HCT116 (cell line): ENCODE measurements at regions not wholly inside any gene's neighbourhood (a gene's known extent, or its start where the extent isn't known, plus 50 kb on each side); places are given as distances from the start of the nearest gene placed in this dataset.

Source experiments
- ATAC-seq: fragments of 200-7000 bp; cut with Tn5 transposase; 2 replicates; pipeline ENCODE4 v1.9.1; 2020; ENCODE audit warnings: mild to moderate bottlenecking, moderate library complexity
- BruUV-seq: library from RNA; stranded (reverse); fragments of 400-500 nt; replicated peaks from 2 replicates; lab custom pipeline; 2021; lab: Mats Ljungman, UMichigan
- CTCF ChIA-PET: fragments of 300-600 bp; sonication (Branson Sonifier 250); formaldehyde crosslinking; loops from one replicate; lab custom pipeline; 2021; ENCODE audit warnings: antibody characterized with exemption; lab: Charles Lee
- POLR2A ChIA-PET: fragments of 300-600, 350-600 bp; sonication (Branson Sonifier 250); formaldehyde crosslinking; loops from one replicate; lab custom pipeline; 2021; ENCODE audit warnings: antibody characterized with exemption; lab: Charles Lee
- RAD21 ChIA-PET, 2 experiments: fragments of 300-600 bp; sonication (Branson Sonifier 250); formaldehyde crosslinking; loops; one replicate each; lab custom pipeline; 2023; ENCODE audit warnings: low total read pairs in 2 of 2; ENCODE audit not compliant: uncharacterized antibody in 2 of 2, unreplicated experiment in 2 of 2, low non-redundant PET in 1 of 2; lab: Charles Lee
- DNase-seq: peaks from one replicate; pipeline ENCODE4 v3.0.0-alpha.2; 2010; ENCODE audit warnings: low read depth, low spot score
- H2AFZ ChIP-seq: fragments of 200-600 bp; shearing (Covaris generic), sonication (generic); 2 replicates; pipeline ENCODE4 v1.6.1; 2017; ENCODE audit warnings: low read depth, mixed run types, mixed read lengths, antibody characterized with exemption, low read length; ENCODE audit not compliant: poor library complexity, severe bottlenecking
- H3K27ac ChIP-seq: 2 replicates; pipeline ENCODE4 v1.5.1; 2012; ENCODE audit warnings: low read depth, low read length
- H3K27me3 ChIP-seq: fragments of 200-600 bp; sonication (generic); 2 replicates; pipeline ENCODE4 v1.6.1; 2016; ENCODE audit warnings: mixed run types, low read length, mixed read lengths; ENCODE audit not compliant: insufficient read depth
- H3K36me3 ChIP-seq, 2 experiments: fragments of 200-500 bp in 1 of 2; fragments of 200-600 bp in 1 of 2; sonication (Bioruptor generic) in 1 of 2; sonication (generic) in 1 of 2; 2 replicates each; pipeline versions ENCODE4 v1.5.1 to v1.6.1; 2014 to 2016; ENCODE audit warnings: low read length in 2 of 2, inconsistent platforms in 1 of 2, mixed read lengths in 1 of 2, mixed run types in 1 of 2; ENCODE audit not compliant: insufficient read depth in 2 of 2, control insufficient read depth in 1 of 2
- H3K4me1 ChIP-seq, 2 experiments: fragments of 200-600 bp in 1 of 2; sonication (generic) in 1 of 2; 2 replicates each; pipeline versions ENCODE4 v1.5.1 to v1.6.1; 2012 to 2017; ENCODE audit warnings: low read length in 2 of 2, inconsistent platforms in 1 of 2, mild to moderate bottlenecking in 1 of 2, mixed read lengths in 1 of 2, mixed run types in 1 of 2, moderate library complexity in 1 of 2; ENCODE audit not compliant: insufficient read depth in 2 of 2, control insufficient read depth in 1 of 2
- H3K4me2 ChIP-seq: fragments of 200-600 bp; sonication (generic); 2 replicates; pipeline ENCODE4 v1.6.1; 2017; ENCODE audit warnings: mixed run types, low read length, mixed read lengths
- H3K4me3 ChIP-seq, 2 experiments: fragments of 200-600 bp in 1 of 2; sonication (generic) in 1 of 2; replicated peaks in 1 of 2; 2 replicates each; pipeline ENCODE4 v1.5.1; 2011 to 2016; ENCODE audit warnings: low read length in 2 of 2, control low read depth in 1 of 2, low read depth in 1 of 2, mild to moderate bottlenecking in 1 of 2, mixed read lengths in 1 of 2, mixed run types in 1 of 2
- H3K79me2 ChIP-seq: fragments of 200-600 bp; sonication (generic); 2 replicates; pipeline ENCODE4 v1.6.1; 2017; ENCODE audit warnings: mild to moderate bottlenecking, mixed run types, low read length, moderate library complexity, mixed read lengths; ENCODE audit not compliant: insufficient read depth
- H3K9ac ChIP-seq: fragments of 200-600 bp; sonication (generic); 2 replicates; pipeline ENCODE4 v1.6.1; 2016; ENCODE audit warnings: low read length, mixed read lengths
- H3K9me2 ChIP-seq: fragments of 200-600 bp; sonication (generic), shearing (Covaris generic); 2 replicates; pipeline ENCODE4 v1.6.1; 2017; ENCODE audit warnings: mixed run types, mild to moderate bottlenecking, moderate library complexity; ENCODE audit not compliant: insufficient read depth
- H3K9me3 ChIP-seq, 2 experiments: fragments of 200-500 bp in 1 of 2; fragments of 200-600 bp in 1 of 2; sonication (Bioruptor generic) in 1 of 2; sonication (generic) in 1 of 2; 2 replicates each; pipeline ENCODE4 v1.6.1; 2014 to 2017; ENCODE audit warnings: low read length in 2 of 2, mixed read lengths in 2 of 2, inconsistent platforms in 1 of 2, low read depth in 1 of 2, mild to moderate bottlenecking in 1 of 2, mixed run types in 1 of 2, moderate library complexity in 1 of 2; ENCODE audit not compliant: control insufficient read depth in 1 of 2, insufficient read depth in 1 of 2
- H4K20me1 ChIP-seq: fragments of 200-600 bp; sonication (generic), shearing (Covaris generic); 2 replicates; pipeline ENCODE4 v1.6.1; 2017; ENCODE audit warnings: mixed run types, mild to moderate bottlenecking, moderate library complexity; ENCODE audit not compliant: insufficient read depth
- ATF3 ChIP-seq: IDR thresholded peaks from 2 replicates; pipeline ENCODE4 v1.6.1; 2012
- CBX3 ChIP-seq: IDR thresholded peaks from 2 replicates; pipeline ENCODE4 v1.6.1; 2012; ENCODE audit warnings: low read depth
- CTCF ChIP-seq, 3 experiments: fragments of 200-600 bp in 1 of 3; sonication (generic) in 1 of 3; IDR thresholded peaks in 2 of 3; conservative IDR thresholded peaks in 1 of 3; 2 replicates each; pipeline ENCODE4 v1.5.1; 2012 to 2017; ENCODE audit warnings: low read depth in 2 of 3, low read length in 2 of 3, antibody characterized with exemption in 1 of 3, borderline replicate concordance in 1 of 3, control low read depth in 1 of 3, mild to moderate bottlenecking in 1 of 3, mixed read lengths in 1 of 3, mixed run types in 1 of 3, moderate library complexity in 1 of 3; ENCODE audit not compliant: insufficient read depth in 1 of 3
- EGR1 ChIP-seq: IDR thresholded peaks from 2 replicates; pipeline ENCODE4 v1.6.1; 2012; ENCODE audit warnings: low read depth
- FOSL1 ChIP-seq: IDR thresholded peaks from 2 replicates; pipeline ENCODE4 v1.6.1; 2012; ENCODE audit warnings: low read depth
- MAX ChIP-seq: IDR thresholded peaks from 2 replicates; pipeline ENCODE4 v1.6.1; 2012
- POLR2A ChIP-seq: IDR thresholded peaks from 2 replicates; pipeline ENCODE4 v1.7.0; 2011; ENCODE audit warnings: borderline replicate concordance; ENCODE audit not compliant: insufficient read depth, insufficient read length; ENCODE audit errors: extremely low read depth
- RAD21 ChIP-seq: IDR thresholded peaks from 2 replicates; pipeline ENCODE4 v1.6.1; 2012; ENCODE audit warnings: low read depth, mild to moderate bottlenecking
- SIN3A ChIP-seq: IDR thresholded peaks from 2 replicates; pipeline ENCODE4 v1.6.1; 2012; ENCODE audit warnings: low read depth
- SRF ChIP-seq: IDR thresholded peaks from 2 replicates; pipeline ENCODE4 v1.6.1; 2012; ENCODE audit warnings: low read depth
- YY1 ChIP-seq: IDR thresholded peaks from 2 replicates; pipeline ENCODE4 v1.6.1; 2011; ENCODE audit warnings: low read length, low read depth, moderate library complexity, mild to moderate bottlenecking; ENCODE audit not compliant: insufficient replicate concordance; ENCODE audit errors: extremely low read depth
- ZNF274 ChIP-seq: fragments of 200-500 bp; sonication (Bioruptor generic); IDR thresholded peaks from 2 replicates; pipeline ENCODE4 v1.6.1; 2014; ENCODE audit warnings: mild to moderate bottlenecking, low read depth, low read length, inconsistent platforms
- intact Hi-C: fragments of 100-400 bp; cut with micrococcal nuclease; formaldehyde crosslinking; loops from 2 replicates; pipeline ENCODE4 v1.10.0; 2022
- TF ChIP-seq, protein P1 (sequence below): IDR thresholded peaks from 2 replicates; pipeline ENCODE4 v1.6.1; 2012; ENCODE audit warnings: low read depth

- H3K4me1 ChIP-seq = no peaks in the 10 kb centered on the region
- no peak for ATAC-seq
- no TSS peak for BruUV-seq
- TF ChIP-seq FOSL1 (no peak), YY1 (no peak), SIN3A (no peak), ATF3 (no peak), CBX3 (no peak), CTCF (IDR thresholded peaks at IDR 0.05 in 2 of 3, conservative IDR thresholded peaks at IDR 0.05 in 1 of 3; ENCODE audit: borderline replicate concordance in 1 of 3, insufficient read depth in 1 of 3, low read depth in 2 of 3, low read length in 2 of 3) (no peak), POLR2A (no peak), RAD21 (no peak), SRF (no peak), EGR1 (no peak), ZNF274 (no peak), MAX (no peak)
- TF ChIP-seq, protein P1, sequence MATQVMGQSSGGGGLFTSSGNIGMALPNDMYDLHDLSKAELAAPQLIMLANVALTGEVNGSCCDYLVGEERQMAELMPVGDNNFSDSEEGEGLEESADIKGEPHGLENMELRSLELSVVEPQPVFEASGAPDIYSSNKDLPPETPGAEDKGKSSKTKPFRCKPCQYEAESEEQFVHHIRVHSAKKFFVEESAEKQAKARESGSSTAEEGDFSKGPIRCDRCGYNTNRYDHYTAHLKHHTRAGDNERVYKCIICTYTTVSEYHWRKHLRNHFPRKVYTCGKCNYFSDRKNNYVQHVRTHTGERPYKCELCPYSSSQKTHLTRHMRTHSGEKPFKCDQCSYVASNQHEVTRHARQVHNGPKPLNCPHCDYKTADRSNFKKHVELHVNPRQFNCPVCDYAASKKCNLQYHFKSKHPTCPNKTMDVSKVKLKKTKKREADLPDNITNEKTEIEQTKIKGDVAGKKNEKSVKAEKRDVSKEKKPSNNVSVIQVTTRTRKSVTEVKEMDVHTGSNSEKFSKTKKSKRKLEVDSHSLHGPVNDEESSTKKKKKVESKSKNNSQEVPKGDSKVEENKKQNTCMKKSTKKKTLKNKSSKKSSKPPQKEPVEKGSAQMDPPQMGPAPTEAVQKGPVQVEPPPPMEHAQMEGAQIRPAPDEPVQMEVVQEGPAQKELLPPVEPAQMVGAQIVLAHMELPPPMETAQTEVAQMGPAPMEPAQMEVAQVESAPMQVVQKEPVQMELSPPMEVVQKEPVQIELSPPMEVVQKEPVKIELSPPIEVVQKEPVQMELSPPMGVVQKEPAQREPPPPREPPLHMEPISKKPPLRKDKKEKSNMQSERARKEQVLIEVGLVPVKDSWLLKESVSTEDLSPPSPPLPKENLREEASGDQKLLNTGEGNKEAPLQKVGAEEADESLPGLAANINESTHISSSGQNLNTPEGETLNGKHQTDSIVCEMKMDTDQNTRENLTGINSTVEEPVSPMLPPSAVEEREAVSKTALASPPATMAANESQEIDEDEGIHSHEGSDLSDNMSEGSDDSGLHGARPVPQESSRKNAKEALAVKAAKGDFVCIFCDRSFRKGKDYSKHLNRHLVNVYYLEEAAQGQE = no peak
- ChIA-PET RAD21 (no interaction called here), POLR2A (no interaction called here), CTCF (no interaction called here)
- no peaks in the 10 kb centered on the region for H3K9me3 ChIP-seq
- no peak for DNase-seq
- H3K9ac ChIP-seq = no peak overlapping the region
- H3K36me3 ChIP-seq = no peaks in the 10 kb centered on the region
- no peak overlapping the region for H3K4me2 ChIP-seq
- H3K9me2 ChIP-seq = no peaks in the 10 kb centered on the region
- intact Hi-C loops = no loop called here
- H3K4me3 ChIP-seq = no peak overlapping the region
- no peak overlapping the region for H3K27ac ChIP-seq
- H3K79me2 ChIP-seq = no peaks in the 10 kb centered on the region
- no peaks in the 10 kb centered on the region for H3K27me3 ChIP-seq
- no peaks in the 10 kb centered on the region for H4K20me1 ChIP-seq
- no peak overlapping the region for H2AFZ ChIP-seq
Observed at GRCh38 chr6:170202416-170203135, 88.3 kb downstream of the DLL1 start.
